HG03354 (cell line): ENCODE measurements at regions not wholly inside any gene's neighbourhood (a gene's known extent, or its start where the extent isn't known, plus 50 kb on each side); places are given as distances from the start of the nearest gene placed in this dataset.
"Not testable (repeated sequence)": the region's sequence is repeated elsewhere in the genome, so short reads cannot be mapped to it uniquely, and the experiment has no call there.

Source experiments
- ATAC-seq: cut with Tn5 transposase; IDR thresholded peaks from one replicate; pipeline ENCODE4 v1.9.1; 2021; ENCODE audit warnings: mild to moderate bottlenecking; ENCODE audit not compliant: unreplicated experiment, poor library complexity, severe bottlenecking

DNA sequence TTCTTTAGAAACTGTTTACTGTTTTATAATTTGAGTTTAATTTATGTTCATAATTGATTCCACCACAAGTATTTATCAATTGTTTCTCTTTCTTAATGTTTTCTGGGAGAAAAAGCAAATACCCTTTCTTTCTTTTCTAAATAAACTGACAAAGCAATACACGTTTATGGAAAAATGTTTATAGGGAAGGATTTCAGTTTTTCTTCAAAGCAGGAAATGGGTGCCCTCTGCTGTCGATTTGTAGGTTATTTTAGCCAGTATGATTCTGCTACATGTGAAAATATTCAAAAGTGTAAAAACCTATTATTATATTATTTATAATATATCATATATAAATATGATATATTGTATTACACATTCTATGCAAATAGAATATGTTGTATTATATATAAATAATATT, 921.0 kb upstream of the ROBO1 start:
- no peak for ATAC-seq

DNA sequence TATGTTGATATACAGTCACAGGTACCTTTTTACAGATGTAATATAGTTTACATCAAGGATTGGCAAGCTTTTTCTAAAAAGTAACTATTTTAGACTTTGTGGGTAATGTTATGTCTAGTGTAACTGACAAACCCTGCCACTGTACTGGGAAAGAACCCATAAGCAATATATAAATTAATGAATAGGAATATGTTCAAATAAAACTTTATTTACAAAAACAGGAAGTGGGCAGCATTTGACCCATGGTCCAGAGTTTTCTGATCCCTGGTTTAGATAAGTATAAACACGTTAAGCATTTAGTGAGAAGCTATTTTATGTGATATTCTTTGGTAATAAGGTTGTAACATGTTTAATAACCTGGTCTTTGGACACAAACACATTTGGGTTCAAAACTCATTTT, 915.2 kb upstream of the ROBO1 start:
- ATAC-seq: no peak

DNA sequence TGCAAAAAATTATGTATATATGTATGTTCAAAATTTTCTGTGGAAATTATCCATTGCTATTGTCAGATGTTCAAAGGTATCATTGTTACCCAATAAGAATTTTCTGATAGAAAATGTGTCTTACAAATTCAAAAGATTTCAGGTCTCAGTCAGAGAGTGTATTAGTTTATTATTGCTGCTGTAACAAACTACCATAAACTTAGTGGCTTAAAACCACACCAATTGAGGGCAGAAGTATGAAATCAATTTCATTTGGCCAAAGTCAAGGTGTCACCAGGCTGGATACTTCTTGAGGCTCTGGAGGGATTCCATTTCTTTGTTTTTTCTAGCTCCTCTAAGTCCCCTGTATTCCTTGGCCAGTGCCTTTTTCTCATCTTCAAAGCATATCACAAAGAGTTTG, 914.4 kb upstream of the ROBO1 start:
- no peak for ATAC-seq

DNA sequence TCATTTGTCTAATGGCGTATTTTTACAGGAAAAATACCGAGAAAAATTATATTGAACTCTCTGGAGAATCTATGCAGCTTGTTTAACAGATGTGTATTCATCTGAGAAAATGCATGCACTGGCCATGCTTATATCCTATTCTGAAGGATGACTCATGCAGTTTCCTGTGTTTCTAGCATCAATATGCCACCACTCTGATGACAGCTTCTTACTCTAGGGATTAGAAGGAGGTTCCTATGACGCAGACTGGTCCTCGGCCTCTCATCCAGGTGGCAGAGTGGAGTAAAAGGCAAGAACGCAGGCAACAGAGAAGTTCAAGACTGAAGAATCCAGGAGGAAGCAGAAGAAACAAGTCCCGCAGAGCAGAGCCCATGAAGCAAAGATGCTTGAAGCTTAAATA, 910.0 kb upstream of the ROBO1 start:
- no peak for ATAC-seq

DNA sequence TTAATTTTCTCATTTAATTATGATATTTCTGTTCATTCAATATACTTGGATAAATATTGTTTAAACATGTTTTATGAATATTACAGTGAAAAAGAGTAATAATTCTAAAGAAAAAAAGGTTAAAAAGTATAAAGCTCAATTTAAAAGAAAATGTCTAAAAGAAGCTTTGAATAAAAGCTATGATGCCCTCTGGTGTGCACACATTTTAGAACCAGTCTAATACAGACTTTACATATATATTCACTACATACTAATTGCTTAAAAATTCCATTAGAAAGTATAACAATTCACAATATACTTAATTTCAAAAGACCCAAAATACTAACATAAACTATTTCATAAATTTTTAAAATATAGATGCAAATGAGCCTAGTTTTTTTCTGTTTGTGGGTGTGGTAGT, 909.1 kb upstream of the ROBO1 start:
- ATAC-seq: no peak

DNA sequence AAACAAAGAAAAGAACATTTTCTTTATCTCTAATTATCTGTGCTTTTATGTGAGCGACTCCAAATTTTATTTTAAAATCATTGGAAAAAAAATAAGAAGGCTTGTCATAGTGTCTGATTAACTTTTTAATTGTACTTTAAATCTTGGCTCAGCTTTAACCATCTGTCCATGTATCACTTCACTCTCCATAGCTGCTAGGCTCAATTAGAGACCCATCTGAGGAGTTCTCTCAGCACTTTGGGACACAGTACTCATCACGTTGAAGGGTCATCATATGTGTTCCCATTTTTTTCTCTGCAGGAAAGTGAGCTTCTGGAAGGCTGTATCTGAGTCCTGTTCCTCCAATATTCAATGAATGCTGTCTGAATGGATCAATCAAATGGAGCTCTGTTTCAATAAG, 908.5 kb upstream of the ROBO1 start:
- no peak for ATAC-seq

DNA sequence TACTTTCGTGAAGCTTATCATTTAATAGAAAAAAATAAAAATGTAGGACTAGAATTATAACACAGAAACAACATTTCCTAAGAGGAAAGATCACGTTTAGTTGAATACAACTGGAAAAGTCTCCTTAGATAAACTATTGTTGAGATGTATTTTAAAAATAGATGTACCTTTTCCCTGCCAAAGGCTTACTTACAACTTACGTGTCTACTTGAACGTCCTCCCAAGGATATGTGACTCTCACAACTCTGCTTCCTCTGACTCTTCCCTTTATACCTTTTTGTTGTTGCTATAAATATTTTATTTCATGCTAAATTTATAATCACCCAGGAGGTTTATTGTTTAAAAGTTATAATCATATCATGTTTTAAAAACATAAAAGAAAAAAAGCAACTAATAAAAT, 908.0 kb upstream of the ROBO1 start:
- no peak for ATAC-seq

DNA sequence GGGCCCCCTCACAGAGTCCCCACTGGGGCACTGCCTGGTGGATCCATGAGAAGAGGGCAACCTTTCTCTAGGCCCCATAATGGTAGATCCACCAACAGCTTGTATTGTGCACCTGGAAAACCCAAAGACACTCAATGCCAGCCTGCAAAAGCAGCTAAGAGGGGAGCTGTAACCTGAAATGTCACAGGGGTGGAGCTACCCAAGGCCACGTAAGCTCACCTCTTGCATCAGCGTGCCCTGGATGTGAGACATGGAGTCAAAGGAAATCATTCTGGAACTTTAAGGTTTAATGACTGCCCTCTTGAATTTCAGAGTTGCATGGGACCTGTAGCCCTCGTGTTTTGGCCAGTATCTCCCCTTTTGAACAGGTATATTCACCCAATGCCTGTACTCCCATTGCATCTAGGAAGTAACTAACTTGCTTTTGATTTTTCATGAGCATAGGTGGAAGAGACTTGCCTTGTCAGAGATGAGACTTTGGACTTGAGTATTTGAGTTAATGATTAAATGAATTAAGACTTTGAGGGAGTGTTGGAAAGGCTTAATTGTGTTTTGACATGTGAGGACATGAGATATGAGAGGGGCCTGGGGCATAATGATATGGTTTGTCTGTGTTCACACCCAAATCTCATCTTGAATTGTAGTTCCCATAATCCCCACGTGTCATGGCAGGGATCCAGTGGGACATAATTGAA, 900.9 kb upstream of the ROBO1 start:
- ATAC-seq: no peak

DNA sequence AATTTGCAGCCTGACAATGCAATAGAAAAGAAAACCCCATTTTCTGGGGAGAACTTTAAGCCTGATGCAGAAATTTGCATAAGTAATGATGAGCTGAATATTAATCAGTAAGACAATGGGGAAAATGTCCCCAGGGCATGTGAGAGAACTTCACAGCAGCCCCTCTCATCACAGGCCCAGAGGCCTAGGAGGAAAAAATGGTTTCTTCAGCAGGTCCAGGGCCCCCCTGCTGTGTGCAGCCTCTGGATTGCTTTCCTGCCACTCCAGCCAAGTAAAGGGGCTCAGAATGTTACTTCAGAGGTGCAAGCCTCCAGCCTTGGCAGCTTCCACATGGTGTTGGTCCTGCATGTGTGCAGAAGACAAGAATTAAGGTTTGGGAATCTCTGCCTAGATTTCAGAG, 900.3 kb upstream of the ROBO1 start:
- no peak for ATAC-seq

DNA sequence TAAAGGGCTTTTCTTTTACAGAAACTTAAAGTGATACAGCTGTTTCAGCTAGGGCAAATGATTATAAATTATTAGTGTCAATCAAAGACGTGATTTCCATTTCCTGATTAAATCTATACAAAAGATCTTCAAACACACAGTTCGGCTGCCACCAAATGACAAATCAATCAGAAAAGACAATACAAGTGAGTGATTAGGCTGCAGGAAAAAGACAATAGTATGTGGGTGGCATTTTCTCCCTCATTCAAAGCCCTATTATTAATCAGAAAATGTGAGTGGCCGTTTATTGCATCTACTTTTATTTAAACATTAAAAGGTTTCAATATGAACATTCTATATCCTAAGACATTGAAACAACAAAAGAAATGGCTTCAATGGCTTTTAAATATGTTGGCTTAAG, 895.6 kb upstream of the ROBO1 start:
- no peak for ATAC-seq

DNA sequence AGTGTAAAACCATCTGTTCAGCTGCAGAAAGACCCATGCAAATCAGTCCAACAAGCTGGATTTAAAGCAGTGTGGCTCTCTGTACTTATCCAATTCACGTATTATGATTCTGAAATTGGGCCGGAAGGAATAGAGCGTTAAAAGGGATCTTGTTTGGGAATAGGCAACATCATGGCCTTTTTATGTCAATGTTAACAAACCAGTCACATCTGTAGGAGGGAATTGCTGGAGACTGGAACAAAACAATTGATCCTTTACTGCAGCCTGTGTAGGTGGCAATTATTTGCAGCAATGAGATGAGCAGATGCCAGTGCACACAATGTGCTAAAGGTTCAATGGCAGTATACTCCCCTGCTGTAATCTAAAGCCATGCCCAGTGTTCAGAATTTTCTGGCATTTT, 887.4 kb upstream of the ROBO1 start:
- no peak for ATAC-seq

DNA sequence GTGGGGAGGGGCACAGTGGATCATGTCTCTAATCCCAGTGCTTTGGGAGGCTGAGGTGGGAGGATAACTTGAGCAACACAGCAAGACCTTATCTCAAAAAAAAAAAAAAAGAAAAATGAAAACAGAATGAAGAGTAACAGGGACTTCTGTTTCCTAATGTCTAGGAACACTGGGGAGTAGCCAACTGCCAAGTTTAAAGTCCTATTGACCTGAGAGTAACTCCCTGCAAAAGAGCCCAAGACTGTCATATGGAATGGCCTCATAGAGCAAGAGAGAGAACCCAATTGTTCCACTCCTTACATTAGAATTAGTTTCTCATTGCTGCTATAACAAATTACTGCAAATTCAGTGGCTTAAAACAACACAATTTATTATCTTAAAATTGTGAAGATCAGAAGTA, 881.4 kb upstream of the ROBO1 start:
- ATAC-seq: no peak

DNA sequence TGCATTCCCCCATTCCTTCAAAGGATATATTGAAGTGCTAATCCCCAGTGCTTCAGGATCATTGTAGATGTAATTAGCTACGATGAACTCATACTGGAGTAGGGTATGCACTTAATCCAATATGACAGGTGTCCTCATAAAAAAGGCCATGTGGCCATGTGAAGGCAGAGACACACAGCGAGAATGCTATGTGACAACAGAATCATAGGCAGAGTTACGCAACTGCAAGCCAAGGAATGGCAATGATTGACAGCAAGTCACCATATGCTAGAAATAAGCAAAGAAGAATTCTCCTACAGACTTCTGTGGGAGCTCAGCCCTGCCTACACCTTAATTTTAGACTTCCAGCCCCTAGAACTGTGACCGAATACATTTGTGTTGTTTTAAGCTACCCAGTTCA, 875.6 kb upstream of the ROBO1 start:
- ATAC-seq: no peak

DNA sequence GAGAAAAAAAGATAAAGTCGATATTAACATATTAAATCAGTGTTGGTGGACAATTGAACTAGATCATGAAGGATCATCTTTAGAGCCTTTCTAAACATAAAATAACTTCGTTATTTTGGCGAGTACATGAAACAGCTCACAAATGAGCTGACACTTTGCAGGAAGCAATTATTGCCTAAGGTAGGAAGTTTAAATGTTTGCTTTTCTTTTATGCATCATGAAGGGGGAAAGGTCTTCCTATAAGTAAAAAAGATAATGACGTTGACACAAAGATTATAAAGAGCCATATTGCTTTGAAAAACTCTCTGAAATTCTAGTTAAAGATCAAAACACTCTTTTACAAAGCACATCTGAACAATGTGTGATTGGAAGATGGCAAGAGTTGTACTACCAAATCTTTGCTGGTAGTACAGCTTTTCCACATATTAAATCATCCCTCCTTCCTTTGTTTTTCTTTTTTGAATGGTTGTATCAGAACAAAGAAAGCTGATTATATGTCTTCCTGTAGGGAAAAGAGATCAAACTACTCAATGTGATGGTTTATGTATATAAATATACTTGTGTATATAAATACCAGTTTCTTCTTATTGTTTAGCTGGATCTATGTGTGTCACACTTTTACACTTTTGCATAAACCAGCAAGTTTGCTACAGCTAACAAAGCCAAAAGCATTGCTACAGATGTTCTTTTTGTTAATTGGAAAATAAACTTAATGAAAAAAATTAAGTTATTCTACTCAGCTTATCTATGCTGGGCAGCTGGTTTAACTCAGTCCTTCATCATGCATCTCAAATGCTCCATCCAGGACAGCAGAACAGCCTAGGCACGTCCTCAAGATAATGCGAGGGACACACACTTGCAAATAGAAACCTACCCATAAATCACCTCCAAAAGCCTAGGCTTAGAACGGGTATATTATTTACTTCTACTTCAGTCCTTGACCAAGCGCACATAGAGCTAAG, 850.8 kb upstream of the ROBO1 start:
- ATAC-seq: no peak

DNA sequence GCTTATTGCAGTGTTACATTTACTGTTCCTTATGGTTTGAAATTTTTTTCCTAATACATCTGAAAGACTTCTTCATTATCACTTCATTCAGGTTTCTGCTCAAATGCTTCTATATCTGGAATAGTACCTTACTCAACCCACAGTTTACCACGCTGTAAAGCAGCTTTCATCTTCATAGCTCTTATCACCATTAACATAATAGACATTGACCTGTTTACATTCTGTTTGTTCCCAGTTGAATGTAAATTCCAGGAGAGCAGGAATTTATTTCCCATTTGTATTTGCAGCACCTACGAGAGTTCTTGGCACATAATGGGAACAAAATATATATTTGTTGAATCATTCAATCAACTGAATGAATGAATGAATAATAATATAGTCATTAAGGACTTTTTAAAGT, 844.6 kb upstream of the ROBO1 start:
- no peak for ATAC-seq

DNA sequence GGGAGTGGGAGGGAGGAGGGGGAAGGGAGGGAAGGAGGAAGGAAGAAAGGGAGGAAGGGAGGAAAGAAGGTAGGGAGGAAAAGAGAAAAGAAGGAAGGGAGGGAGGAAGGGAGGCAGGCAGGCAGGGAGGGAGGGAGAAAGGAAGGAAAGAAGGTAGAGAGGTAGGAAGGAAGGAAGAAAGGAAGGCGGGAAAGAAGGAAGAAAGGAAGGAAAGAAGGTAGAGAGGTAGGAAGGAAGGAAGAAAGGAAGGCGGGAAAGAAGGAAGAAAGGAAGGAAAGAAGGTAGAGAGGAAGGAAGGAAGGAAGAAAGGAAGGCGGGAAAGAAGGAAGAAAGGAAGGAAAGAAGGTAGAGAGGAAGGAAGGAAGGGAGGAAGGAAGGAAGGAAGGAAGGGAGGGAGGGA, 840.3 kb upstream of the ROBO1 start:
- ATAC-seq: not testable (repeated sequence)

DNA sequence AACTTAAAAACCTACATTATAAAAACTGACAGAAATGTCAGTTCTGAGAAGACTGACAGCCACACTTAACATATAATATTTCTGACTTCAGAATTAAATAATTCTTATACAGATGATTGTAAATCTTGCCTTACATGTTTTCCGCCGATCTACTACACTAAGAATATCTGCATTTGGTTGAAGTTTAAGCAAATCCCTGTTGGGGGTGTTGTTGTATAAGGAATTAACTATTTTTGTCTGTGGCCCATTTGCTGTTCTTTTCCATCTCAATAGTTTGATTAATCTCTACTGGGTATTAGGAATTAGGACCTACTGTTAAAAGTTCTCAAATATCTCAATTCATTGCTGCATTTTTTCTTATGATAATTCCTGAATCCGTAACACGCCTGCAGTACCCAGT, 838.3 kb upstream of the ROBO1 start:
- ATAC-seq: no peak

DNA sequence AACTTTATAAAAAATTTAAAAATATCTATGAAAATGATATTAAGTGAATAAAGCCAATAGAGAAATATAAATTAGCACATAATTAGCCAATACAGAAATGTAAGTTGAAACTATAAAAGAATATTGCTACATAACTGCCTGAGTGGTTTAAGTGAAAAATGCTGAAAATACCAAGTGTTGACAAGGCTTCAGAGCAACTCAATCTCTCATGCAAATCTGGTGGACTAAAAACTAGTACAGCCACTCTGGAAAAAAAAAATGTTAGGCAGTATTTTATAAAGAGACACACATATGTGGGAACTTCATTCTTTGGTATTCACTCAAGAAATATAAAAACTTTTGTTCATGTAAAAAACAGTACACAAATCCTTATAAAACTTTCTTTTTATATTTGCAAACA, 833.7 kb upstream of the ROBO1 start:
- ATAC-seq: no peak

DNA sequence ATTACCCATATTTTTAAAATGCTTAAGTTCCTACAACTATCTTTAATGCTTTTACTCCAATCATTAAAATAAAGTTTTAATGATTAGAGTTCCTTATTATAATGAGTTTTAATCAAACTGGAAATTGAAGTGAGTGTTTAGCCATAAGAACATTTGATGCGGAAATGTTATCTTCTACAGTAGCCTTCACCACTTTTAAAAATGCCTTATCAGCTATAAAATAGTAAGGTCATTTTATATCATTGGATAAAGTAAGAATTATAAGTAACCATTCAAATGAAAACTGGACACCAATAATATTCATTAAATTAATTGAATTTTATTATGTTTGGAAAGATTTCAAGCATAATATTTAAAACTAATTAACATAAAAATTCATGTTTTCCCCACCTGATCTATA, 825.0 kb upstream of the ROBO1 start:
- no peak for ATAC-seq

DNA sequence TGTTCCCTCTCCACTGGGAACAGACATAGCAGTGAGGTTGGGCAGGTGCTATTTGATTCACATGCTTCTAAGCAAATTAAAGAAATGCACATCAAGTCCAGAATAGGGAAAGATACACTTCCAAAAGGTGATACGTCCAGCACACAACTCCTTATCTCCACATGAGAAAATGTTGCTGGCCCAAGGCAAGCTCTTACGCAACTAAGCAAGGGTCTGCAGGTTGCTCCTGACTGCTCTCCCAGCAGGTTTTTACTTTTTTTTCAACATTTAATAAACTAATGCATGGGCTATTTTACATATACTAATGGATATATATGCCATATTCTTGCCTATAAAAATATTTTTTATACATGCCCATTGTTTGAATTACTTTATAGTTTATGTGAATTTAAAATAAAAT, 818.5 kb upstream of the ROBO1 start:
- no peak for ATAC-seq

DNA sequence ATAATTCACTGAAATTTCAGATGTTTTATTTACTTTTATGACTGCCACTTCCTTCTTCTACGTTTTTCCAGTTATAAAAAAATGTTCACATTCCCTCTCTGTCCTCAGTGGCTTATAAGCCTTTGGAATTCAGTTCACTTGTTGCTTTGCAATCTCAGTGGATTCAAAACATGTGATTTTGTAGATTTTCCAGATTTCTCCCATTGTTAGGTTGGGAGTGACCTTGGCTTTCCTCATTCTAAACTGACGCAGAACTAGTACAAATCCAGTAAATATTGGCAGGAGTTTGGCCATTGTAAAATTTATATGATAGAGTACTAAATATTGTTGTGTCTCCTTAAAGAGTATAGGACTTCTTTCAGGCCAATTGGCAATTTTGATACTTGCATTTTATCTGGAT, 812.3 kb upstream of the ROBO1 start:
- no peak for ATAC-seq
